ENCODE measurements at regions not wholly inside any gene's neighbourhood (a gene's known extent, or its start where the extent isn't known, plus 50 kb on each side); places are given as distances from the start of the nearest gene placed in this dataset.

- no peak for TF ChIP-seq PHF8 (IDR thresholded peaks at IDR 0.05; ENCODE audit: borderline replicate concordance, low read depth)
- no peak for TF ChIP-seq CTCF (IDR thresholded peaks at IDR 0.05)
- no peak for TF ChIP-seq REST (IDR thresholded peaks at IDR 0.05)
- TF ChIP-seq RNF2 (IDR thresholded peaks at IDR 0.05; ENCODE audit: borderline replicate concordance, low read depth) = no peak
- no peak for TF ChIP-seq POLR2A (IDR thresholded peaks at IDR 0.05; ENCODE audit: low read length)
- no peak for TF ChIP-seq SMC3 (IDR thresholded peaks at IDR 0.05)
- TF ChIP-seq FOSL2 (IDR thresholded peaks at IDR 0.05) = no peak
- TF ChIP-seq FOSL2 (CRISPR knock-in tag; IDR thresholded peaks at IDR 0.05) = no peak
- no peak for TF ChIP-seq RAD21 (conservative IDR thresholded peaks at IDR 0.05 in 1 of 2, IDR thresholded peaks at IDR 0.05 in 1 of 2)
- TF ChIP-seq MYC (IDR thresholded peaks at IDR 0.05; ENCODE audit: borderline replicate concordance, low read length) = no peak
- no peak for TF ChIP-seq USF2 (IDR thresholded peaks at IDR 0.05)
- TF ChIP-seq MAX (IDR thresholded peaks at IDR 0.05) = no peak
- TF ChIP-seq GATA3 (IDR thresholded peaks at IDR 0.05; ENCODE audit: borderline replicate concordance) = no peak
These were observed 1017.0 kb downstream of the MRPL39 start for GRCh38 chr21:24590261-24590660.

Data from A549 (cell line).